HG03342 (cell line): ENCODE measurements at regions not wholly inside any gene's neighbourhood (a gene's known extent, or its start where the extent isn't known, plus 50 kb on each side); places are given as distances from the start of the nearest gene placed in this dataset.
"Not testable (repeated sequence)": the region's sequence is repeated elsewhere in the genome, so short reads cannot be mapped to it uniquely, and the experiment has no call there.

Source experiments
- ATAC-seq: cut with Tn5 transposase; IDR thresholded peaks from one replicate; pipeline ENCODE4 v1.9.1; 2021; ENCODE audit warnings: mild to moderate bottlenecking, moderate library complexity; ENCODE audit not compliant: unreplicated experiment

- no peak for ATAC-seq
Measured at GRCh38 chr6:156616495-156616894, 160.7 kb upstream of the ARID1B start.

- ATAC-seq, result no peak
Measured at GRCh38 chr6:156613996-156614395, 163.2 kb upstream of the ARID1B start.

- no peak for ATAC-seq
Measured at GRCh38 chr6:156612361-156612760, 164.8 kb upstream of the ARID1B start.

- ATAC-seq, result no peak
Measured at GRCh38 chr6:156602066-156602385, 175.2 kb upstream of the ARID1B start.

- ATAC-seq, result no peak
Measured at GRCh38 chr6:156601152-156602065, 175.8 kb upstream of the ARID1B start.

GRCh38 chr6:156600678-156601077, 176.5 kb upstream of the ARID1B start:
- no peak for ATAC-seq

GRCh38 chr6:156599978-156600590, 177.1 kb upstream of the ARID1B start:
- no peak for ATAC-seq

- ATAC-seq, result no peak
Measured at GRCh38 chr6:156599366-156599765, 177.8 kb upstream of the ARID1B start.

GRCh38 chr6:156598855-156599180, 178.4 kb upstream of the ARID1B start:
- no peak for ATAC-seq

- no peak for ATAC-seq
Measured at GRCh38 chr6:156598071-156598854, 178.9 kb upstream of the ARID1B start.

GRCh38 chr6:156597095-156597494, 180.1 kb upstream of the ARID1B start:
- no peak for ATAC-seq

- no peak for ATAC-seq
Measured at GRCh38 chr6:156595476-156595875, 181.7 kb upstream of the ARID1B start.

GRCh38 chr6:156593893-156594292, 183.3 kb upstream of the ARID1B start:
- no peak for ATAC-seq

- ATAC-seq, result no peak
Measured at GRCh38 chr6:156593127-156593526, 184.1 kb upstream of the ARID1B start.

GRCh38 chr6:156590482-156590881, 186.7 kb upstream of the ARID1B start:
- no peak for ATAC-seq

GRCh38 chr6:156589281-156589680, 187.9 kb upstream of the ARID1B start:
- ATAC-seq, result no peak

- ATAC-seq, result no peak
Measured at GRCh38 chr6:156587751-156588301, 189.4 kb upstream of the ARID1B start.

- ATAC-seq, result no peak
Measured at GRCh38 chr6:156587071-156587470, 190.1 kb upstream of the ARID1B start.

GRCh38 chr6:156585859-156586258, 191.3 kb upstream of the ARID1B start:
- ATAC-seq, result no peak

GRCh38 chr6:156584121-156584520, 193.1 kb upstream of the ARID1B start:
- ATAC-seq, result not testable (repeated sequence)

GRCh38 chr6:156583083-156583482, 194.1 kb upstream of the ARID1B start:
- no peak for ATAC-seq
